ENCODE measurements at regions not wholly inside any gene's neighbourhood (a gene's known extent, or its start where the extent isn't known, plus 50 kb on each side); places are given as distances from the start of the nearest gene placed in this dataset.

GRCh38 chr21:31429506-31429905, 85.4 kb upstream of the TIAM1 start:
- CTCF ChIA-PET = no interaction called here
- H3K4me3 ChIP-seq (ENCODE audit: low read depth in 2 of 2, low read length in 2 of 2) = no peak overlapping the region
- POLR2A ChIA-PET = no interaction called here
- no peak for TF ChIP-seq CTCF (IDR thresholded peaks at IDR 0.05)
- TF ChIP-seq, protein P1, sequence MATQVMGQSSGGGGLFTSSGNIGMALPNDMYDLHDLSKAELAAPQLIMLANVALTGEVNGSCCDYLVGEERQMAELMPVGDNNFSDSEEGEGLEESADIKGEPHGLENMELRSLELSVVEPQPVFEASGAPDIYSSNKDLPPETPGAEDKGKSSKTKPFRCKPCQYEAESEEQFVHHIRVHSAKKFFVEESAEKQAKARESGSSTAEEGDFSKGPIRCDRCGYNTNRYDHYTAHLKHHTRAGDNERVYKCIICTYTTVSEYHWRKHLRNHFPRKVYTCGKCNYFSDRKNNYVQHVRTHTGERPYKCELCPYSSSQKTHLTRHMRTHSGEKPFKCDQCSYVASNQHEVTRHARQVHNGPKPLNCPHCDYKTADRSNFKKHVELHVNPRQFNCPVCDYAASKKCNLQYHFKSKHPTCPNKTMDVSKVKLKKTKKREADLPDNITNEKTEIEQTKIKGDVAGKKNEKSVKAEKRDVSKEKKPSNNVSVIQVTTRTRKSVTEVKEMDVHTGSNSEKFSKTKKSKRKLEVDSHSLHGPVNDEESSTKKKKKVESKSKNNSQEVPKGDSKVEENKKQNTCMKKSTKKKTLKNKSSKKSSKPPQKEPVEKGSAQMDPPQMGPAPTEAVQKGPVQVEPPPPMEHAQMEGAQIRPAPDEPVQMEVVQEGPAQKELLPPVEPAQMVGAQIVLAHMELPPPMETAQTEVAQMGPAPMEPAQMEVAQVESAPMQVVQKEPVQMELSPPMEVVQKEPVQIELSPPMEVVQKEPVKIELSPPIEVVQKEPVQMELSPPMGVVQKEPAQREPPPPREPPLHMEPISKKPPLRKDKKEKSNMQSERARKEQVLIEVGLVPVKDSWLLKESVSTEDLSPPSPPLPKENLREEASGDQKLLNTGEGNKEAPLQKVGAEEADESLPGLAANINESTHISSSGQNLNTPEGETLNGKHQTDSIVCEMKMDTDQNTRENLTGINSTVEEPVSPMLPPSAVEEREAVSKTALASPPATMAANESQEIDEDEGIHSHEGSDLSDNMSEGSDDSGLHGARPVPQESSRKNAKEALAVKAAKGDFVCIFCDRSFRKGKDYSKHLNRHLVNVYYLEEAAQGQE (IDR thresholded peaks at IDR 0.05; ENCODE audit: insufficient read depth in 1 of 2, low read depth in 2 of 2, low read length in 1 of 2) = no peak
- TF ChIP-seq POLR2AphosphoS5 (IDR thresholded peaks at IDR 0.05; ENCODE audit: low read depth, low read length) = no peak
- TF ChIP-seq SIN3A (IDR thresholded peaks at IDR 0.05; ENCODE audit: borderline replicate concordance, insufficient read depth, low read depth, low read length) = no peak
- no peak for TF ChIP-seq TCF7L2 (IDR thresholded peaks at IDR 0.05; ENCODE audit: low read depth, low read length)
- in situ Hi-C loops (cut with HindIII; ENCODE audit: low pct_unique_long_range_greater_than_20kb, low sequenced_read_pairs) (no loop called here), intact Hi-C loops (cut with micrococcal nuclease; ENCODE audit: unreplicated experiment) (no loop called here)
- DNase-seq (ENCODE audit: low read depth, low spot score) (no peak), ATAC-seq (no peak)
- no peaks in the 10 kb centered on the region for H3K9me3 ChIP-seq (ENCODE audit: control insufficient read depth, insufficient read depth, low read depth, low read length)
- H3K27me3 ChIP-seq (ENCODE audit: control insufficient read depth, insufficient read depth, low read length) = no peaks in the 10 kb centered on the region
- no peak overlapping the region for H3K27ac ChIP-seq (ENCODE audit: low read length)
- H3K36me3 ChIP-seq (ENCODE audit: control insufficient read depth, insufficient read depth, low read length) = no peaks in the 10 kb centered on the region
- BruUV-seq (replicated peaks) = no TSS peak
- no peaks in the 10 kb centered on the region for H3K4me1 ChIP-seq (ENCODE audit: control insufficient read depth, insufficient read depth, low read length)

- H3K27me3 ChIP-seq (ENCODE audit: control insufficient read depth, insufficient read depth, low read length) = no peaks in the 10 kb centered on the region
- DNase-seq (ENCODE audit: low read depth, low spot score) (no peak), ATAC-seq (no peak)
- intact Hi-C loops (cut with micrococcal nuclease; ENCODE audit: unreplicated experiment) = no loop called here
- H3K27ac ChIP-seq (ENCODE audit: low read length) = no peak overlapping the region
- H3K4me3 ChIP-seq (ENCODE audit: low read depth in 2 of 2, low read length in 2 of 2) = no peak overlapping the region
- ChIA-PET POLR2A (no interaction called here), CTCF (no interaction called here)
- H3K36me3 ChIP-seq (ENCODE audit: control insufficient read depth, insufficient read depth, low read length) = no peaks in the 10 kb centered on the region
- no peaks in the 10 kb centered on the region for H3K4me1 ChIP-seq (ENCODE audit: control insufficient read depth, insufficient read depth, low read length)
- no peaks in the 10 kb centered on the region for H3K9me3 ChIP-seq (ENCODE audit: control insufficient read depth, insufficient read depth, low read depth, low read length)
- TF ChIP-seq POLR2AphosphoS5 (IDR thresholded peaks at IDR 0.05; ENCODE audit: low read depth, low read length) (no peak), TCF7L2 (IDR thresholded peaks at IDR 0.05; ENCODE audit: low read depth, low read length) (no peak), CTCF (IDR thresholded peaks at IDR 0.05) (no peak), SIN3A (IDR thresholded peaks at IDR 0.05; ENCODE audit: borderline replicate concordance, insufficient read depth, low read depth, low read length) (no peak)
- TF ChIP-seq, protein P1 (IDR thresholded peaks at IDR 0.05; ENCODE audit: insufficient read depth in 1 of 2, low read depth in 2 of 2, low read length in 1 of 2) = no peak
- BruUV-seq (replicated peaks) = no TSS peak
- in situ Hi-C loops (cut with HindIII; ENCODE audit: low pct_unique_long_range_greater_than_20kb, low sequenced_read_pairs) = no loop called here
Observed at GRCh38 chr21:31426235-31426797, 82.3 kb upstream of the TIAM1 start.
